GM12864 (cell line): ENCODE measurements at regions not wholly inside any gene's neighbourhood (a gene's known extent, or its start where the extent isn't known, plus 50 kb on each side); places are given as distances from the start of the nearest gene placed in this dataset.

Source experiments
- DNase-seq: peaks from one replicate; pipeline ENCODE4 v3.0.0-alpha.2; 2011; ENCODE audit warnings: low read depth
- H3K4me3 ChIP-seq: 2 replicates; pipeline ENCODE4 v1.5.1; 2011; ENCODE audit warnings: mild to moderate bottlenecking, low read depth, low read length, control low read depth
- TF ChIP-seq, protein P1 (sequence below): IDR thresholded peaks from 2 replicates; pipeline ENCODE4 v1.5.1; 2011; ENCODE audit warnings: low read depth, mild to moderate bottlenecking, moderate library complexity, low read length, control low read depth, inconsistent platforms; ENCODE audit errors: missing control alignments

DNA sequence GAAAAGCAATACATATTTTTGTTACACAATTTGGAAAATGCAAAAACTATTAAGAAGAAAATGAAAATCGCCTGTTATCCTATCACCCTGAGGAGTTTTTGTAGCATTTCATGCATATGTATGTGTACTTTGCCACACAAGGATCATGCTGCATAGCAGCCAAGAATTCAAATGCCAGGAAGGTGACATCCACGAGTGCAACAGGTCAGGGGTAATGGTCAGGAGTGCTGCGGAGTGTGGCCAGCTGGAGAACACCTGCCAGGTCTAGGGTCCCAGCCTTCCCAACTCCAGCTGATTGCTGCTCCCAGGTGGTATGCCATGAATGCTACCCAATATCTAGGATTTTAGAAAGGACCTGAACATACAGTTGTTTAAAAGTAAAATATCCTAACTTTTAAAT lies 617.1 kb downstream of the PRELID2 start:
- H3K4me3 ChIP-seq, result no peak overlapping the region
- TF ChIP-seq, protein P1, sequence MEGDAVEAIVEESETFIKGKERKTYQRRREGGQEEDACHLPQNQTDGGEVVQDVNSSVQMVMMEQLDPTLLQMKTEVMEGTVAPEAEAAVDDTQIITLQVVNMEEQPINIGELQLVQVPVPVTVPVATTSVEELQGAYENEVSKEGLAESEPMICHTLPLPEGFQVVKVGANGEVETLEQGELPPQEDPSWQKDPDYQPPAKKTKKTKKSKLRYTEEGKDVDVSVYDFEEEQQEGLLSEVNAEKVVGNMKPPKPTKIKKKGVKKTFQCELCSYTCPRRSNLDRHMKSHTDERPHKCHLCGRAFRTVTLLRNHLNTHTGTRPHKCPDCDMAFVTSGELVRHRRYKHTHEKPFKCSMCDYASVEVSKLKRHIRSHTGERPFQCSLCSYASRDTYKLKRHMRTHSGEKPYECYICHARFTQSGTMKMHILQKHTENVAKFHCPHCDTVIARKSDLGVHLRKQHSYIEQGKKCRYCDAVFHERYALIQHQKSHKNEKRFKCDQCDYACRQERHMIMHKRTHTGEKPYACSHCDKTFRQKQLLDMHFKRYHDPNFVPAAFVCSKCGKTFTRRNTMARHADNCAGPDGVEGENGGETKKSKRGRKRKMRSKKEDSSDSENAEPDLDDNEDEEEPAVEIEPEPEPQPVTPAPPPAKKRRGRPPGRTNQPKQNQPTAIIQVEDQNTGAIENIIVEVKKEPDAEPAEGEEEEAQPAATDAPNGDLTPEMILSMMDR, result no peak
- no peak for DNase-seq

DNA sequence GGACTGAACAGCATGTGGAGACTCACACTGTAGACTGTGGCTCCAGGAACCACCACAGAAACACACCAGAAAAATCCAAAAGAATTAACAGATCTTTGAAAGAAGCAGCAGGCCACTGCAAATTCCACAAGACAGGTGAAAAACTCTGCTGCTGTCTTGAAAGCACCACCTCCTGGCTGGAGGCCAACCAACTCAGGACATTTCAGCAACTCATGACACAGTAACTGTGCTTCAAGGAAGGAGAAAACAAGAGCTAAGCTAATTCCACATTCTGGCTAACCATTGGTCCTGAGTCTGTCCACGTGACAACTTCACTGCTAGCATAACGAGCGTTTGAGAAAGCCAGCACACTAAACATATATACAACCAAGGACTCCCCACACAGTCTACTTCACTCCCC lies 625.1 kb downstream of the PRELID2 start:
- TF ChIP-seq, protein P1, result no peak

DNA sequence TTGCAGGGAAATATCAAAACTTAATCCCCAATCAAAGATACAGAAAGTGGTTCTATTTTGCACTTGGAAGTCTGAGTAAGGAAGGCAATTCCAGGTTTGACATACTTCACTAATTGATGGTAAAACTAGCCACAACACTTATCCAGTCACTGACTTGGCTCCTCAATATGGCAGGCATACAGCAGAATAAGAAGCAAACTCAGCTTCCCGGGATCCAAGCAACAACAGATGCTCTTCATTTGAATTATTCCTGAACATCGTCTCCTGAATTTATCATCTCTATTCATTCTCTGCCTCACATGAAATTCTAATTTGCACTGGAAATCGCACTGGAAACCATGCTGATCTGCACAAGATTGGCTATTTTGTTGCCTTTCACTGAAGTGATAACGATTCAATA lies 629.6 kb downstream of the PRELID2 start:
- TF ChIP-seq, protein P1, result no peak
- no peak for DNase-seq

More for the DNA sequence above, 625.1 kb downstream of the PRELID2 start:
- DNase-seq, result no peak
- H3K4me3 ChIP-seq, result no peak overlapping the region

DNA sequence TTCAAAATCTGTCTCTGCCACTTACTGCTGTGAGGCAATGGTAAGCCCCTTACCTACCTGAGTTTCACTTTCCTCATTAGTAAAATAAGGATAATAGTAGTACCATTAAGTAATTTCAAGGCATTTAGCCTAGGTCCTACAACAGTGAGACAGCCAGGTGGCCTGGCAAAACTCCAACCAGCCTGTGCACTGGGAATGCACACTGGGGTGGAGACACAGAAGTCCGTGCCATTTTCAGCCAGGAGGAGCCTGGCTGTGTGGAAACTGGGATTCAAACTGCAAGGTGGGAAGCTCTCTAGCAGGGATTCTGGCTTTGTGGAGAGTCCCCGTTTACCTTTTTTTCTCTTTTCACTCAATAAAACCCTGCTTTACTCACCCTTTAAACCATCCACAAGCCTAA lies 630.4 kb downstream of the PRELID2 start:
- DNase-seq, result no peak
- H3K4me3 ChIP-seq, result no peak overlapping the region
- TF ChIP-seq, protein P1, result no peak

More for the DNA sequence above, 629.6 kb downstream of the PRELID2 start:
- no peak overlapping the region for H3K4me3 ChIP-seq

DNA sequence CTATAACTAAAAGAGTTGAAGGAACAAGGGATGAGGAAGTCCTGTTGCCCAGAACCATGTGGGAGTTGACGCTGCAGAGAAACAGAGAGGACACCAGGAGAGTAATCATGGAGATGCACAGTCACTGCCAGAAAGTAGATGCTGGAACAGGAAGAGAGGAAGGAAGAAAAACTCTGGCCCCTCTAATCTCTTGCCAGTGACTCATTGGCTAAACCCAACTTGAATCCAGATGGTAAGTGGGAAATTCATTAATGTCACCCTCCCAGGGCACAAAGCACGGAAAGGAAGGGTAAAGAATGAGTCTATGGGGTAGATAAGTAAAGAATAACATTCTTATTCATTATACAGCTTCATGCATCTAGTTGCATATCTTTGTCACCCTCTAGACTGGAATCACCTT lies 631.9 kb downstream of the PRELID2 start:
- H3K4me3 ChIP-seq, result no peak overlapping the region
- TF ChIP-seq, protein P1, result no peak
- DNase-seq, result no peak

DNA sequence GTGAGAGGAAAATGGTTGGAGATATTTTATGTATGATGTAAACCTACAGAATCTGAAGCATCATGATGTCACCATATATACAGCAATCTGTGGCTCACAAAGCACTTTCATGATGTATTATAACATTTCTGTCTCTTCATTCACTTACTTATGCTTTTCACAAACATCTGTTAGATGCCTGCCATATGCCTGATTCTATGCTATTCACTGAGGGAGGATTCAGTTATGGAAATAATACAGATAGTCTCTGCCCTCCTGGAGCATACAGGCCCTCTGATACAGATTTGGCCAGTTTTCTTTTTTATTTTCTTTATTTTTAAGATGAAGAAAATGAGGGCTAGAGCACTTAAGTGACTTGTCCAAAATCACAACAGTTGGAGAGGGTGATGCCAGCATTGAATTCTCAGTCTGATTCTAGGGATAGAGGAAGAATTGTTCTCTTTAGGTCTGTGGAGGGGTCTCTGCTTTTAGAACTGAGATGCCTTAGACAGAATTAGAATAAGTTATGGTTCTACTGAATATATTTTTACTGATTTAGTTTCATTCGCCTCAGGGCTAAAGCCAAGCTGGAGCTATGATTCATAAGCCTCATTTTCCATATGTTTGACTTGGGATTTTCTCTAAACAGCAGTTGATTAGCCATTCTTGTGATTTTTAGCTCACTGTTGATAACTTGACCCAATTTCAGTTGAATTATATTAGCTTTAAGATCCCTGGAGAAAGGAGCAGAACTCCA lies 636.4 kb downstream of the PRELID2 start:
- TF ChIP-seq, protein P1, result no peak
- DNase-seq, result no peak

DNA sequence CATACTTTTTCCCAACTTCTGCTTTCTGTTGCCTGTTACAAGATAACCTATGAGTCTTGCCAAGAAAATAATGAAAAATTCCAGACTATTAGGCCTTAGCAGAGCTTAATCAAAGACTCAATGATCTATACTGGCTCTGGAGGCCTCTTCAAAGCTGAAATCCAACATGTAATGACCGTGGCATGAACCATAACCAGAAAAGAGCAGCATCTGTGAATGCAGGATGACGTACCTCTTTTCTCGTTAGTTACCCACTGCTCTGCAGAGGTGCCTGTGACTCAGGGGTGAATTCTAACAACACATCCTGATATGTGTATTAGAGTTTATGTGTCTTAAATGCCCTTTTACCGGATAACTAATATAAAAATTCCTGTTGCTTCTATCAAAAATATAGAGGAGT lies 645.4 kb downstream of the PRELID2 start:
- no peak overlapping the region for H3K4me3 ChIP-seq
- TF ChIP-seq, protein P1, result no peak
- no peak for DNase-seq

More for the DNA sequence above, 636.4 kb downstream of the PRELID2 start:
- H3K4me3 ChIP-seq, result no peak overlapping the region
